Body of pancreas (tissue), 4 donors: ENCODE measurements at regions not wholly inside any gene's neighbourhood (a gene's known extent, or its start where the extent isn't known, plus 50 kb on each side); places are given as distances from the start of the nearest gene placed in this dataset.
A peak's percentile ranks its signal among the peaks of the same experiment; 100 is the strongest.

ENCODE experiments used
- ATAC-seq: fragments of 150-250 bp; one replicate; pipeline ENCODE4 v1.9.1; 2016
- DNase-seq, 4 donors: peaks; one replicate each; pipeline ENCODE4 v3.0.0-alpha.2; 2019
- H3K27ac ChIP-seq, 4 donors: fragments of 200-600 bp; sonication (generic); 1 replicate in 3 of 4; 2 replicates in 1 of 4; pipeline versions ENCODE4 v1.5.1 to v1.6.1; 2016 to 2019; ENCODE audit warnings: mild to moderate bottlenecking in 1 of 4, mixed read lengths in 1 of 4, moderate library complexity in 1 of 4
- H3K27me3 ChIP-seq, 2 donors: fragments of 200-600 bp; sonication (generic); one replicate each; pipeline ENCODE4 v1.6.0; 2016; ENCODE audit warnings: mild to moderate bottlenecking in 1 of 2
- H3K36me3 ChIP-seq, 2 donors: fragments of 200-600 bp; sonication (generic); replicated peaks in 1 of 2; 2 replicates each; pipeline ENCODE4 v1.5.1; 2016; ENCODE audit warnings: low read depth in 2 of 2; ENCODE audit not compliant: insufficient read depth in 1 of 2
- H3K4me1 ChIP-seq: fragments of 200-600 bp; sonication (generic); one replicate; pipeline ENCODE4 v1.6.0; 2016
- H3K4me3 ChIP-seq, 2 donors: fragments of 200-600 bp; sonication (generic); 1 replicate in 1 of 2; 2 replicates in 1 of 2; pipeline ENCODE4 v1.5.1; 2016 to 2019
- H3K9me3 ChIP-seq, 3 donors: fragments of 200-600 bp; sonication (generic); 1 replicate in 2 of 3; 2 replicates in 1 of 3; pipeline ENCODE4 v1.5.1; 2016
- CTCF ChIP-seq, 7 experiments: fragments of 450-650 bp in 4 of 7; fragments of 200-600 bp in 3 of 7; sonication (generic) in 3 of 7; IDR thresholded peaks; one replicate each; pipeline ENCODE4 v1.5.1; 2016 to 2019; ENCODE audit warnings: antibody characterized with exemption in 7 of 7
- POLR2A ChIP-seq, 3 donors: fragments of 450-650 bp; IDR thresholded peaks; one replicate each; pipeline ENCODE4 v1.6.1; 2016; ENCODE audit warnings: antibody characterized with exemption in 3 of 3, mild to moderate bottlenecking in 2 of 3
- WGBS, 2 donors: methylation state at CpG; one replicate each; pipeline ENCODE4 v1.1.5; 2017; 5-methylcytosine and 5-hydroxymethylcytosine counted together
- intact Hi-C: fragments of 100-400 bp; cut with DNase I; formaldehyde crosslinking; loops from one replicate; pipeline ENCODE4 v1.15.1; 2023

- no peaks in the 10 kb centered on the region for H3K27me3 ChIP-seq
- H3K4me3 ChIP-seq: no peak overlapping the region
- peaks cover 10% of the 10 kb centered on the region for H3K4me1 ChIP-seq
- WGBS, 2 donors: 64 to 100% methylated on average over 2 of the region's 2 CpGs
- intact Hi-C loops: loop anchor here (10.0 kb wide), 2 partner anchors 259 to 431 kb away; no protein-coding TSS in a partner anchor
- no peaks in the 10 kb centered on the region for H3K36me3 ChIP-seq
- TF ChIP-seq POLR2A (IDR thresholded peaks at IDR 0.05): no peak
- no peak for TF ChIP-seq CTCF (IDR thresholded peaks at IDR 0.05)
- no peaks in the 10 kb centered on the region for H3K9me3 ChIP-seq
- ATAC-seq: no peak
- H3K27ac ChIP-seq: no peak overlapping the region
- no peak for DNase-seq
Measured at GRCh38 chr10:88113657-88114272, 250.3 kb downstream of the PTEN start.

GRCh38 chr10:88114368-88114767 is 250.9 kb downstream of the PTEN start:
- no peak for TF ChIP-seq POLR2A (IDR thresholded peaks at IDR 0.05)
- peak; percentile 57 to 78 (median 76) for TF ChIP-seq CTCF (IDR thresholded peaks at IDR 0.05)
- Histone ChIP-seq H3K9me3 (no peaks in the 10 kb centered on the region), H3K27me3 (no peaks in the 10 kb centered on the region), H3K4me1 (peaks cover 10% of the 10 kb centered on the region), H3K4me3 (no peak overlapping the region), H3K27ac (no peak overlapping the region), H3K36me3 (no peaks in the 10 kb centered on the region)
- intact Hi-C loops: loop anchor here (10.0 kb wide), 2 partner anchors 260 to 430 kb away; no protein-coding TSS in a partner anchor
- 38 to 58% methylated on average over 7 of the region's 7 CpGs for WGBS, 2 donors
- peak; percentile 69 to 78 (median 76) for DNase-seq
- ATAC-seq: peak; percentile 90

GRCh38 chr10:88115407-88115806 is 252.0 kb downstream of the PTEN start:
- DNase-seq (no peak), ATAC-seq (no peak)
- no peak overlapping the region for H3K27ac ChIP-seq
- H3K36me3 ChIP-seq: no peaks in the 10 kb centered on the region
- intact Hi-C loops: loop anchor here (10.0 kb wide), 2 partner anchors 261 to 429 kb away; no protein-coding TSS in a partner anchor
- TF ChIP-seq CTCF (IDR thresholded peaks at IDR 0.05) (no peak), POLR2A (IDR thresholded peaks at IDR 0.05) (no peak)
- no peaks in the 10 kb centered on the region for H3K9me3 ChIP-seq
- 81 to 89% methylated on average over 3 of the region's 3 CpGs for WGBS, 2 donors
- H3K27me3 ChIP-seq: no peaks in the 10 kb centered on the region
- peaks cover 10% of the 10 kb centered on the region for H3K4me1 ChIP-seq
- no peak overlapping the region for H3K4me3 ChIP-seq

- ATAC-seq: no peak
- intact Hi-C loops: loop anchor here (10.0 kb wide), 2 partner anchors 261 to 429 kb away; no protein-coding TSS in a partner anchor
- no peak for DNase-seq
- no peaks in the 10 kb centered on the region for H3K9me3 ChIP-seq
- TF ChIP-seq POLR2A (IDR thresholded peaks at IDR 0.05) (no peak), CTCF (IDR thresholded peaks at IDR 0.05) (no peak)
- H3K27me3 ChIP-seq: no peaks in the 10 kb centered on the region
- H3K4me1 ChIP-seq: peaks cover 14% of the 10 kb centered on the region
- H3K27ac ChIP-seq: no peak overlapping the region
- WGBS, 2 donors: 76 to 87% methylated on average over 1 of the region's 1 CpG
- H3K4me3 ChIP-seq: no peak overlapping the region
- H3K36me3 ChIP-seq: no peaks in the 10 kb centered on the region
Measured at GRCh38 chr10:88115968-88116367, 252.5 kb downstream of the PTEN start.

GRCh38 chr10:88116481-88116880 is 253.1 kb downstream of the PTEN start:
- H3K27me3 ChIP-seq: no peaks in the 10 kb centered on the region
- no peaks in the 10 kb centered on the region for H3K9me3 ChIP-seq
- intact Hi-C loops: loop anchor here (10.0 kb wide), 2 partner anchors 262 to 428 kb away; no protein-coding TSS in a partner anchor
- H3K4me3 ChIP-seq: no peak overlapping the region
- no peaks in the 10 kb centered on the region for H3K36me3 ChIP-seq
- ATAC-seq: no peak
- H3K4me1 ChIP-seq: peaks cover 14% of the 10 kb centered on the region
- no peak for DNase-seq
- H3K27ac ChIP-seq: no peak overlapping the region
- no peak for TF ChIP-seq POLR2A (IDR thresholded peaks at IDR 0.05)
- TF ChIP-seq CTCF (IDR thresholded peaks at IDR 0.05): no peak
- 88 to 90% methylated on average over 2 of the region's 2 CpGs for WGBS, 2 donors
